ENCODE measurements at regions not wholly inside any gene's neighbourhood (a gene's known extent, or its start where the extent isn't known, plus 50 kb on each side); places are given as distances from the start of the nearest gene placed in this dataset.

GRCh38 chr2:19835781-19836281, 66.0 kb downstream of the TTC32 start:
- no peak for DNase-seq
- intact Hi-C loops (cut with DNase I), result no loop called here
- no peaks in the 10 kb centered on the region for H3K27me3 ChIP-seq
- no peak for TF ChIP-seq POLR2A (IDR thresholded peaks at IDR 0.05)
- TF ChIP-seq CTCF (IDR thresholded peaks at IDR 0.05), result no peak
- no peak overlapping the region for H3K4me3 ChIP-seq (replicated peaks in 1 of 3)
- no peak overlapping the region for H3K27ac ChIP-seq
- no peaks in the 10 kb centered on the region for H3K4me1 ChIP-seq
- H3K36me3 ChIP-seq, result no peaks in the 10 kb centered on the region
- no peaks in the 10 kb centered on the region for H3K9me3 ChIP-seq
- 67 to 69% methylated on average over 6 of the region's 6 CpGs for WGBS, 2 donors

- intact Hi-C loops (cut with DNase I), result no loop called here
- Histone ChIP-seq H3K27me3 (no peaks in the 10 kb centered on the region), H3K36me3 (no peaks in the 10 kb centered on the region), H3K4me1 (no peaks in the 10 kb centered on the region), H3K4me3 (replicated peaks in 1 of 3) (no peak overlapping the region), H3K27ac (no peak overlapping the region), H3K9me3 (no peaks in the 10 kb centered on the region)
- DNase-seq, result no peak
- WGBS, 2 donors, result 64 to 75% methylated on average over 3 of the region's 3 CpGs
- TF ChIP-seq CTCF (IDR thresholded peaks at IDR 0.05), result no peak
- no peak for TF ChIP-seq POLR2A (IDR thresholded peaks at IDR 0.05)
Observed at GRCh38 chr2:19833978-19834377, 67.8 kb downstream of the TTC32 start.

DNA sequence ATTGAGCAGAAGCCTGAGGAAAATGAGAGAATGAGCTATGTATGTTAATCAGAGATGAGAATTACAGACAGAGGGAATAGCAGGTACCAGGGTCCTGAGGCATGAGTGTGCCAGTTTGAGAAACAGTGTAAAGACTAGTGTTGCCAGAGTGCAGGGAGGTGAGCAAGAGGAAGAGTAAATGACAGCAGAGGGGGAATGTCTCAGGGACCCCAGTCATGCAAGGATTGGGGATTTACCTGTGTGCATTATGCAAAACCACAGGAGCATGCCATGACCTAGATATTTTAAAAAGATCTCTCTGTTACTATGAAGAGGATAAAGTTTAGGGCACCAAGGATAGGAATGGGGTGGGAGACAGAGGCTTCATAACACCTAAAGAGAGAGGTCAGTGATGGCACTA, 72.1 kb downstream of the TTC32 start:
- no peak for DNase-seq
- H3K9me3 ChIP-seq, result no peaks in the 10 kb centered on the region
- intact Hi-C loops (cut with DNase I), result no loop called here
- no peaks in the 10 kb centered on the region for H3K27me3 ChIP-seq
- no peaks in the 10 kb centered on the region for H3K36me3 ChIP-seq
- H3K27ac ChIP-seq, result no peak overlapping the region
- H3K4me3 ChIP-seq (replicated peaks in 1 of 3), result no peak overlapping the region
- H3K4me1 ChIP-seq, result no peaks in the 10 kb centered on the region
- TF ChIP-seq POLR2A (IDR thresholded peaks at IDR 0.05), result no peak
- TF ChIP-seq CTCF (IDR thresholded peaks at IDR 0.05), result no peak

GRCh38 chr2:19826874-19827273, 74.9 kb downstream of the TTC32 start:
- Histone ChIP-seq H3K9me3 (no peaks in the 10 kb centered on the region), H3K27ac (no peak overlapping the region), H3K4me1 (no peaks in the 10 kb centered on the region), H3K4me3 (replicated peaks in 1 of 3) (no peak overlapping the region), H3K27me3 (no peaks in the 10 kb centered on the region), H3K36me3 (no peaks in the 10 kb centered on the region)
- intact Hi-C loops (cut with DNase I), result no loop called here
- no peak for DNase-seq
- TF ChIP-seq CTCF (IDR thresholded peaks at IDR 0.05), result no peak

DNA sequence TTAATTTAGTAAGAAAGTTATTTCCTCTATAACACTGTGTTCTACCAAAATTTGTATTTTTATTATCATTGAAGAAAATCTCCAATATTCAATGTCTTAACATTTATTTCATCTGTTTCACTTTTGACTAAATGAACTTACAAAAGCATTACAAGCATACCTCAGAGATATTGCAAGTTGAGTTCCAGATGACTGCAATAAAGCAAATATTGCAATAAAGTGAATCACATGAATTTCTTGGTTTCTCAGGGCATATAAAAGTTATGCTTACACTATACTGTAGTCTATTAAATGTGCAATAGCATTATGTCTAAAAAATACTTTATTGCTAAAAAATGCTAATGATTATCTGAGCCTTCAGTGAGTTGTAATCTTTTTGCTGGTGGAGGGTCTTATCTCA, 78.3 kb downstream of the TTC32 start:
- no peak overlapping the region for H3K27ac ChIP-seq
- no peaks in the 10 kb centered on the region for H3K4me1 ChIP-seq
- H3K9me3 ChIP-seq, result no peaks in the 10 kb centered on the region
- H3K36me3 ChIP-seq, result no peaks in the 10 kb centered on the region
- DNase-seq, result no peak
- intact Hi-C loops (cut with DNase I), result no loop called here
- no peak overlapping the region for H3K4me3 ChIP-seq (replicated peaks in 1 of 3)
- no peaks in the 10 kb centered on the region for H3K27me3 ChIP-seq
- TF ChIP-seq POLR2A (IDR thresholded peaks at IDR 0.05) (no peak), CTCF (IDR thresholded peaks at IDR 0.05) (no peak)
